IPS-15b (cell line): ENCODE measurements at regions not wholly inside any gene's neighbourhood (a gene's known extent, or its start where the extent isn't known, plus 50 kb on each side); places are given as distances from the start of the nearest gene placed in this dataset.

Source experiments
- H3K27me3 ChIP-seq: one replicate; pipeline ENCODE4 v1.6.1; 2013; ENCODE audit warnings: low read length; ENCODE audit not compliant: control insufficient read depth, insufficient read depth
- H3K36me3 ChIP-seq: one replicate; pipeline ENCODE4 v1.6.1; 2013; ENCODE audit warnings: low read length; ENCODE audit not compliant: control insufficient read depth, insufficient read depth
- H3K4me1 ChIP-seq: one replicate; pipeline ENCODE4 v1.6.1; 2013; ENCODE audit warnings: mild to moderate bottlenecking, low read length; ENCODE audit not compliant: control insufficient read depth, insufficient read depth
- H3K4me3 ChIP-seq: one replicate; pipeline ENCODE4 v1.5.1; 2013; ENCODE audit warnings: low read depth, low read length
- H3K9ac ChIP-seq: one replicate; pipeline ENCODE4 v1.6.1; 2013; ENCODE audit warnings: low read depth, mild to moderate bottlenecking, low read length
- H3K9me3 ChIP-seq: one replicate; pipeline ENCODE4 v1.6.1; 2013; ENCODE audit warnings: mild to moderate bottlenecking, low read length; ENCODE audit not compliant: control insufficient read depth, insufficient read depth

DNA sequence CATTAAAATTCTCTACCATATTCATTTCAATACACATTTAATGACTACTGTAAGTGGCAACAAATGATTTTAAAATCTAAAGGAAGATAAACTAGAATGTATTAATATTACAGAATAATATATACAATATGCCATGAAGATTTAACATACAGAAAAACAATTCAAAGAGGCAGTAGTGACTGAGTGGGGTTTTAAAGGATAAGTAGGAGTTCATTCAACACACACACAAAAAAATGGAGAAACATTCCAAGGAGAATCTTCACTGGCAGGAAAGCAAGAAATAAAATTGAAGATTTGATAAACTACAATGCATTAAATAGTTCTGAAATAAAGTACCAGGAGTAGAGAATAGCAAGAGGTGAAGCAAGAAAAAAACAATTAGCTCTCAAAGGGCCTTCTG lies 215.1 kb downstream of the IBTK start:
- Histone ChIP-seq H3K36me3 (no peaks in the 10 kb centered on the region), H3K9ac (no peak overlapping the region), H3K4me3 (no peak overlapping the region), H3K27me3 (no peaks in the 10 kb centered on the region), H3K4me1 (no peaks in the 10 kb centered on the region), H3K9me3 (no peaks in the 10 kb centered on the region)

DNA sequence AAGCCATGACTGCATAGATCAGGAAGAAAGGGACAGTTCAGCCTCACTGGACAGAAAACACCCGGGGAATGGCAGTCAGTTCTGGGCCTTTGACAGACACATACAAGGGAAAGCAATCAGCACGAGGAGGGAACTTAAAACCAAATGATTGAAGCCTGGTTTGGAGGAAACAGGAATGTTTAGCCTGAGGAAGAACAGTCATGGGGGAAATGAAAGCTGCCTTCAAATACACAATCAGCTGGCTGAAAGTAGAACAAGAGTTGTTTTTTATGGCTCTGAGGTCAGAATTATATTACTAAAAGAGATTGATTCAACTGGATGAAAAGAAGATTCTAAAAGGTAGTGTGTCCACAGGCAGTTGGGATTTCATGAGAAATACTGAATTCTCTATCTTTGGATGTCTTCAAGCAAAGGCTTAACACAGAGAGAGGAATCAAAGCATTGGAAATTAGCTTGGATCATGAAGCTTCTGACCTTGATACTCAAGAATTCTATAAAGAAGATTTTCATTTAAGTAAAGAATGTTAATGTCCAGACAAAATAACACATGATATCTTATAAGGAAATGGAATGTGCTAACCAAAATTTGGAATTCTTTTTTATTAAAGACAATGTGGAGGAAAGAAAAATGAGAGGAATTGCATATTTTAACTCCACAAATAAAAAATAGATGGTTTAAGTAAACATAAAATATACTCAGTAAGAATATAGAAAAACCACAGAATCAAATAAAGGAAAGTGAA lies 216.6 kb downstream of the IBTK start:
- Histone ChIP-seq H3K9me3 (no peaks in the 10 kb centered on the region), H3K4me3 (no peak overlapping the region), H3K4me1 (no peaks in the 10 kb centered on the region), H3K27me3 (no peaks in the 10 kb centered on the region), H3K9ac (no peak overlapping the region), H3K36me3 (no peaks in the 10 kb centered on the region)

DNA sequence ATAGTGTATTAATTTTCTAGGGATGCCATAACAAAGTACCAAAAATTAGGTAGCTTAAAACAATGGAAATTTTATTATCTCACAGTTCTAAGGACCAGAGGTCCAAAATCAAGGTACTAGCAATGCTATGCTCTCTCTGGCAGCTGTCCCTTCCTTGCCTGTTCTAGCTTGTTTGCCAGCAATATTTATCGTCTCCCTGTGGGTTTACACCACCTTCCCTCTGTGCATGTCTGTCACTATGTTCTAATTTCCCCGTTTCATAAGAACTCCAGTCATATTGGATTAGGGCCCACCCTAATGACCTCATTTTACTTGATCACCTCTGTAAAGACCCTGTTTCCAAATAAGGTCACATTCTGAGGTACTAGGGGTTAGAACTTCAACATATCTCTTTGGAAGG lies 217.2 kb downstream of the IBTK start:
- no peak overlapping the region for H3K4me3 ChIP-seq
- H3K9ac ChIP-seq = no peak overlapping the region
- H3K4me1 ChIP-seq = no peaks in the 10 kb centered on the region
- H3K27me3 ChIP-seq = no peaks in the 10 kb centered on the region
- no peaks in the 10 kb centered on the region for H3K36me3 ChIP-seq
- H3K9me3 ChIP-seq = no peaks in the 10 kb centered on the region

DNA sequence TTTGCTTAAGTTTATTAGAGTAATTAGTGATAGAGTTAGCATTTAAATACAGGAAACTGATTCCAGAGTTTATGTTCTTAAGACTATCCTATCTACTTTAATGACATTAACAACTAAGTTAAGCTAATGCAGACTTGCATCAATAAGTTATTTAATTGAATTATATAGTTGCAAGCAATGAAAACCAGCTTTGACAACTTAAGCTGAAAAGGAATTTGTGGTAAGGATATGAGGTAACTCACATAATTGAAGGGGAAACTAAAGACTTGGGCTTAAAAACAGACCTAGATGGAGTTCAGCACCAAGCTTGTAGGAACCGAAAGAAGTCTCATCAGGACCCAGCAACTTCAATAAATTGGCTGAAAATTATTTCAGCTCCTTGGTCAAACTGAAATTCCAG lies 222.3 kb downstream of the IBTK start:
- Histone ChIP-seq H3K9me3 (no peaks in the 10 kb centered on the region), H3K27me3 (no peaks in the 10 kb centered on the region), H3K36me3 (no peaks in the 10 kb centered on the region), H3K9ac (no peak overlapping the region), H3K4me3 (no peak overlapping the region), H3K4me1 (no peaks in the 10 kb centered on the region)

DNA sequence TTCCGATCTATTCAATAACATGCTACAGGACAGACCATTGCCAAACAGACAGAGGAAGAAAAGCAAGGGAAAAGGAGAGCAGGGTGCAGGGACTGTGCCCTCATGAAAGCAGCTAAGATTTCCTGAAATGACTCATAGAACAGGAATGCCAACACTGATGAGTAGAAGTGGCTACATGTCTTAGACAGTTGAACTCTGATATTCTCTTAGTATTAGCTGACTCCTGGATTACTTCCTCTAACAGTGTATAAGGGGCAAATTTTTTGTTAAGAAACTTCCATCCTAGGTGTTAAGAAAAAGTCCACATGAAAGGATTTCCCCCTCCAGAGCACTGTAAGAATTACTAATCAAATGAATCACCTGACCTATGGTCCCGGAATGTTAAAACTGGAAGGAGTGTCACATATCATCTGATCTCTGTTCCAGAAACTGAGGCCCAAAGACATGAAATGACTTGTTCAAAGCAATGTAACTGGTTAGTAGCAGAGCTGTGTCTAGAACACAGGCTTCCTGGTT lies 224.9 kb downstream of the IBTK start:
- no peaks in the 10 kb centered on the region for H3K9me3 ChIP-seq
- H3K9ac ChIP-seq = no peak overlapping the region
- H3K4me1 ChIP-seq = no peaks in the 10 kb centered on the region
- H3K36me3 ChIP-seq = no peaks in the 10 kb centered on the region
- no peaks in the 10 kb centered on the region for H3K27me3 ChIP-seq
- no peak overlapping the region for H3K4me3 ChIP-seq

DNA sequence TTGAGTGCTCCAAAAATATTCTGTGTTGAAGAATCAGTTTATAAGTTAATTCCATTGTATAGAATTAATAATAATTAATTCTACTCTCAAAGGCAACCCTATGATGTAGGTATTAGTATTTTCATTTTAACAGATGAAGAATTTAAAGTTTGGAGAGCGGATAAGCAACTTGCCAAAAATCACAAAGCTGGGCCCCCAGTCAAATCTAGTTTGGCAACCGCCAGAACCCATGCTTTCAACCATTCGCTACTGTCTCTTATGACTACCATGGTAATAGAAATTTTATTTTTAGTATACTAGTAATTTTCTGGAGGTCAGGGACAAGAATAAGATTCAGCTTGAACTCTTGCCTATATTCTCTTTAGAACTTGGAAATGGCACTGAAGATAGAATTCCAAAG lies 229.8 kb downstream of the IBTK start:
- H3K4me1 ChIP-seq = no peaks in the 10 kb centered on the region
- H3K27me3 ChIP-seq = no peaks in the 10 kb centered on the region
- no peaks in the 10 kb centered on the region for H3K9me3 ChIP-seq
- no peak overlapping the region for H3K4me3 ChIP-seq
- no peaks in the 10 kb centered on the region for H3K36me3 ChIP-seq
- H3K9ac ChIP-seq = no peak overlapping the region

DNA sequence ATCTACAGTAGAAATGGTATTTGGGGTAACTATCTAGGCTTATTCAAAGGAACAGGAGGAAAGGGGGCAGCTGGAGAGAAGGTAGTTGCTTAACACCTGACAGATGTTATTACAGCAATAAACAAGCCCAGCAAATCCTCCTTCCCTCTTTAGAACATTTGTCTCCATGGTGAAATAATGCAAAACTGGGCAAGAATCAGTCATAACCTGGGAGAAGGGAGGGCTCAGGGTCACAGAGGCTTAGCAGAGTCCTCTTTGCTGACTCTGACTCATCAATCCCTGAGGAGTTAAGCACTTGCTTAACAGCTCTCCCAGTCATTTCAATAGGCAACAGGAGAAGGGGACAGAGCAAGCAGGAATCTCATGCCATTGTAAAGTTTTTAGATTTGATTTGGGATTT lies 230.3 kb downstream of the IBTK start:
- H3K9me3 ChIP-seq = no peaks in the 10 kb centered on the region
- no peaks in the 10 kb centered on the region for H3K36me3 ChIP-seq
- H3K9ac ChIP-seq = no peak overlapping the region
- no peak overlapping the region for H3K4me3 ChIP-seq
- no peaks in the 10 kb centered on the region for H3K4me1 ChIP-seq
- H3K27me3 ChIP-seq = no peaks in the 10 kb centered on the region

DNA sequence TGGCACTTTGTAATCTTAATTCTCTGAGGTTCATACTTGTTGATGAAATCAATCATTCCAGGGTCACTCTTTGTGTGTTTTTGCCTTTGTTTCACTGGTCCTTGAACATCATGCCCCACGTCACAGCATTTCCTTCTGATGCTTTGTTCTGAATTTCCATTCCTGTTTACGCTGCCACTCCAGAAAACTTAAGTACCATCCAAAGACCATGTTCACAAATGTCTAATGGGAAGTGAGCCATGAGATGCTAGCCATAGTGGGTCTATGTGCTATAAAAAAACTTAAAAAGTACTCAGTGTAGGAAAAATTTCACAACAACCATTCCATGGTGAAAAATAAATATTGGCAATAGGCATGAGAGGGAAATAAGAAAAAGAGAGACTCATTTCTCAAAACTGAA lies 232.0 kb downstream of the IBTK start:
- no peaks in the 10 kb centered on the region for H3K9me3 ChIP-seq
- H3K27me3 ChIP-seq = no peaks in the 10 kb centered on the region
- H3K9ac ChIP-seq = no peak overlapping the region
- no peak overlapping the region for H3K4me3 ChIP-seq
- no peaks in the 10 kb centered on the region for H3K36me3 ChIP-seq
- H3K4me1 ChIP-seq = no peaks in the 10 kb centered on the region

DNA sequence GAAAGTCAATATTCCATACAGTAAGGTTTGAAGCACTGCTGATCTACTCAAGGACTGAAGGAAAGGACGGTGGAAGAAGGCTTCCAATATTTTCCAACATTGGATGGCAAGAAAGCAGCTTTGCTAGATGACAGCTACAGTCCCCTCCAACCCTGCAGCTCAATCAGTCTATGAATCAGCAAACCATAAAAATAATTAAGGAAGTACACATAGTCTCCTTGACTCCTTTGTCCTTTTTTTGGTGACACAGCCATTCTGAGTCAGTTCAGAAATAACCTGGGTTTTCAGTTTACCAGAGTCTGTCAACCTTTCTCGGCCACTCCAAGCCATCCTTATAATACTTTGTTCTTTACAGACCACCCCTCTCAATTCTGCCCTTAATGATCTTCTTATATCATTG lies 232.5 kb downstream of the IBTK start:
- H3K4me1 ChIP-seq = no peaks in the 10 kb centered on the region
- no peaks in the 10 kb centered on the region for H3K36me3 ChIP-seq
- H3K9ac ChIP-seq = no peak overlapping the region
- no peaks in the 10 kb centered on the region for H3K27me3 ChIP-seq
- H3K9me3 ChIP-seq = no peaks in the 10 kb centered on the region
- H3K4me3 ChIP-seq = no peak overlapping the region

DNA sequence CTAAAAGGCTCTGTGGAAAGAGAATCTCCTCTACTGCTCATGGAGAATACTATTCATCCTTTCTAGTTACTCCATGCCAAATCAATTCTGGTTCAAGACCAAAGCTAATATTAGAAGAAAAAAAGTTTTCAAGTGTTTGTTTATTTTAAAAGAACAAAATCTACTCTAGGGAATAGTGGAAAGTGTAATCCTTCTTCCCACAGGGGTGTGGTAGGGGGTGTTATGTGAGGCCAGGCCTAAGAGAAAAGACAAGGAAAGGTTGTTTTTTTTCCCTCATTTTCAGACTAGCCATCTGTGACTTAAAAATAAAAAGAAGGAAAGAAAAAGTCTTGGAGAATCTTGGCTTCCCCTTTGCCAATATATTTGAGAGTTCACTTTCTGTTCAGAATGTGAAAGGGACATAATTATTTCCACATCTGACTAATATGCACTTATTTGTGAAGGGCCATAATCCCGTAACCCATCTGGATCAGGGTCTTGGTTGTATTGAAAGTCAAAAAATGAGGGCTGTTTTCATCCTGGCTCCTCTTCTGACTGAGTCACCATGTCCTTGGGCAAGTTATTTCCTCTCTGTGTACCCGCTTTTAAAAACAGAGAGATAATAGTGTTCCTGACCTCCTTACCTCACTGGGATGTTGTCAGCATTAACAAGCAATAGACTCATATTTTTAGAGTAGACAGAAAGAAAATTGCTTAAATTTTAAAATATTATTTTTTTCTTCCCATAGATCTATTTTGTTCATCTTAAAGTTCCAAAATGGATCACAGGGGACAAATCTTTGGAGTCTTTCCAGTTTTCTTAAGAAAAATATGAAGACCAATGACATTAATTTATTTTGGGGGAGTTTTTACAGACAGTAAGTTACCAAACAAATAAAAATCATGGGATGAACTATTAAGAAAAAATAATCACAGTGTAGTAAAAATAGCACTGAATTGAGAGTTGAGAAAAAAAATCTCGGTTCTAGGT lies 233.7 kb downstream of the IBTK start:
- H3K9me3 ChIP-seq = no peaks in the 10 kb centered on the region
- no peaks in the 10 kb centered on the region for H3K27me3 ChIP-seq
- H3K9ac ChIP-seq = no peak overlapping the region
- no peaks in the 10 kb centered on the region for H3K36me3 ChIP-seq
- H3K4me3 ChIP-seq = no peak overlapping the region
- H3K4me1 ChIP-seq = no peaks in the 10 kb centered on the region

DNA sequence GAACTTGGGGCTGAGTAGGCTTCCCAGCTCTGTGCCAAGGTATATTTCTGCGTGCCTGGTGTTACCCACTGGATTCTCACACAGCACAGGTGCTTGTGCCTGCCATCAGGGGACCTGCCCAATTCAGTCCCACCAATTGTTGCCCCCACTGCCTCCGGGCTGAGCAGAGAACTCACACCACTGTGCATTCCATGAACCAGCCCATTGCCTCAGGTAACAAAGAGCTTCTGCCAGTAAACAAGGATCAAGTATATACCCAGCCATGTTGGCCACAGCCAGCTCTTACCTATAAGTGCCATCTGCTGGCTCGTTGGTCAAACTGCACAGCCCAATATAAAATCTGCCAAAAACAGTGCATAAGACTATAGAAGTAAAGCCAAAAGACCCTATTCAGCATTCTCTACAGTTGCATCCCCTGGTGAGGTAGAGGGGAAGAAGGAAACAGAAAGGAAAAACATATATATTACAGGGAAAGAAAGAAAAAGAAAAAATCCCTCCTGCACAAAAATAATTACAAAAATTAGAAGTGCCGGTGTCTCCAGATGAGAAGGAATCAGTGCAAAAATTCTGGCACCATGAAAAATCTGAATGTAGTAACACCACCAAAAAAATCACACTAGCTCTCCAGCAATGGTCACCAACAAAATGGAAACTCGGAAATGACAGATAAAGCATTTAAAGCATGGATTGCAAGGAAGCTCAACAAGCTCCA lies 241.4 kb downstream of the IBTK start:
- Histone ChIP-seq H3K4me3 (no peak overlapping the region), H3K4me1 (peaks cover 2% of the 10 kb centered on the region), H3K36me3 (no peaks in the 10 kb centered on the region), H3K9me3 (no peaks in the 10 kb centered on the region), H3K27me3 (no peaks in the 10 kb centered on the region), H3K9ac (no peak overlapping the region)
